ENCODE measurements at regions not wholly inside any gene's neighbourhood (a gene's known extent, or its start where the extent isn't known, plus 50 kb on each side); places are given as distances from the start of the nearest gene placed in this dataset.

DNA sequence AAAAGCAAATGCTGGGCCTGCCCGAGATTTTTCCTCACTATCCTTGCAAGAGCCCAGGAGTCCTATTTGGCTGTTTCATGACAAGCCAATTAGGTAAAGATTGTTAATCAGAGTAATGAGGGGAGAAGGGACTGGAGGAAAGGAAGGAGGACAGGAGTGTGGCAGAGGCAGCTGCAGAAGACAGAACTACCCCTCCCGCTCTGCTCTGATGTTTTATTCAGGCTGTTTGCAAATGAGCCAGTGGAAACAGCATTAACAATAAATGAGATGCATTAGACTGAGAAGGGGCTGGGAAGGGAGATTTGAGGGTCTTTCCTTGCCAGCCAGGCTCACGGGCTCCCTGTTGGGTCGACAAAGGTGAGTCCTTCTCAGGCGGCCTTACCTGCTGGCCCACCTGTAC lies 421.0 kb upstream of the CCDC196 start:
- DNase-seq (ENCODE audit: low spot score) (no peak), FAIRE-seq (peak; percentile 84)

DNA sequence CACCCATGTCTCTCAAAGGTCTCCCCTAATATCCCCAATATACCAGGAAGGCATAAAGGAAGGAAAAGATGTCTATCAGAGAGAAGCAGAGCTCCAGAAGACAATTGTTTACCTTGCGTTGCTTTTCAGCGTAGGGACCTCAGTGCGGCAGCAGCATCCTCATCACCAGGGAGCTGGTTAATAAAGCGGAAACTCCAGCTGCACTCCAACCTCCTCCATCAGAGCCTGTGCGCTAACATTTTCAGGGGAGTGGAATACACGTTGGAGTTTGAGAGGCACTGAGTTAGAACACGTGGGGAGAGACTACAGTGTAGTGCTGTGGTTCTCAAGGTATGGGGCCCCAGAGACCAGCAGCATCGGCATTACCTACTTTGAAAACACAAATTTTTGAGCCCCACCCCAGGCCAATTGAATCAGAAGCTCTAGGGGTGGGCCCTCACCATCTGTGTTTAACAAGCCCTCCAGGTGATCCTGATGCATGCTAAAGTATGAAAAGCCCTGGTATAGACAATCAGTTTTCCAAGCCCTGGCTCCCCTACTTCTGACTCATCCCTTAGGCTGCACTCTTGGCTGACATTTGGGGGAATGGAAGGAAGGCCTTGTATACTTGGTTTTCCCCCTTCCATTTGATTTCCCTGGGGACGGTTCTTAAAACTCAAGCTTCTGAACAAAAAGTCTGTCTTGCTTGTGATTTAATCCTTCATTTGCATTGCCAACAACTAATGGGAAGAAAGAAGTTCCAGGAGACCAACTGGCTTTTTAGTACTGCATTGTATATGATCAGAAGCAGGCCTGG lies 419.0 kb upstream of the CCDC196 start:
- no peak for FAIRE-seq
- DNase-seq (ENCODE audit: low spot score), result no peak

DNA sequence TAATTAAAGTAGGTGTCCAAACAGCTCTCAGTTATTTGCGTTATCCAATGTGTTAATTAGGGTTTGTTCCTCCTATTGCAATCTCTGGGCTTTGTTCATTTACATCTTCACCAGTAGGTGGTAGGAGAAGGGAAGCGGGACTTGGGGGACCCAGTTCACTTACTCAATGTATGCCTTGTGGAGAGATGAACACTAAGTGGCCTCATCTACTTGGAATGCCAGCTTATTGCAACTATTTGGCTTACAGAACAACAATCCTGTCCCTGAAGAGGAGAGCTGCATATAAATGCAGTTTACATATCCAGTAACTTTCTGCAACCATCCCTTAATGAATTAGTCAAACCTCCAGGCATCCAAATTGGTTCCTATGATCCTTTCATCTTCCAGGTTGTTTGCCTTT lies 417.1 kb upstream of the CCDC196 start:
- FAIRE-seq (peak; percentile 71), DNase-seq (ENCODE audit: low spot score) (no peak)

DNA sequence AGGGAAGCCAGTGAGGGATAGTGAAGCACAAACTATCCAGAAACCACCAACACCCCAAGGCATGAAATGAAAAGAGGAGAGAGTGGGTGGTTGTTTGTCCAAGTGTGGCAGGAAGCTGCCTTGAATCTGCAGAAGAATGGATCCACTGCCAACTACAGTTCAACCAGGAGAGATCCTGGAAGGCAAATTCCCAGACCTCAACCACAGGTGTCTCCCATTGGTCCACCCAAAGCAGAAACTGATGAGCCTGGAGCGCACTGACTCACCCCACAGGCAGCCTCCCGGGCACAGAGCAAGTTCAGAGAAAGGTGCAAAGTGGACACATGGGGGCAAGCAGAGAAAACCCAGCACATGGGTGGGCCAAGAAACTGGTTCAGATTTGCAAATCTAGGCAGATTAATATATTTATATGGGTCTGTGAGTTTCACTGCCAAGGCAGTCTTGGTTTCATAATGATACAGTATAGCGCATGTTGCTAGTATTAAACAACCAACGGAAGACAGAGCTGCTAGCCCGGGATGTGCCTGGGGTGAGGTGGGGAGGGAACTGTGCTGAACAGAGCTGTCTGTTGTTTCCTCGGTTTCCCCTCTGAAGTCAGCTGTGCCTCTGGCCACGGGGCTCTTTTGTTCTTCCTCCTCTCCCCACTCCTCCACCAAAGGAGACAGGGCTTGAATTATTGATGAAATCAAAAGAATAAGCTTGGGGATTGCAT lies 416.2 kb upstream of the CCDC196 start:
- peak; percentile 73 for DNase-seq (ENCODE audit: low spot score)

DNA sequence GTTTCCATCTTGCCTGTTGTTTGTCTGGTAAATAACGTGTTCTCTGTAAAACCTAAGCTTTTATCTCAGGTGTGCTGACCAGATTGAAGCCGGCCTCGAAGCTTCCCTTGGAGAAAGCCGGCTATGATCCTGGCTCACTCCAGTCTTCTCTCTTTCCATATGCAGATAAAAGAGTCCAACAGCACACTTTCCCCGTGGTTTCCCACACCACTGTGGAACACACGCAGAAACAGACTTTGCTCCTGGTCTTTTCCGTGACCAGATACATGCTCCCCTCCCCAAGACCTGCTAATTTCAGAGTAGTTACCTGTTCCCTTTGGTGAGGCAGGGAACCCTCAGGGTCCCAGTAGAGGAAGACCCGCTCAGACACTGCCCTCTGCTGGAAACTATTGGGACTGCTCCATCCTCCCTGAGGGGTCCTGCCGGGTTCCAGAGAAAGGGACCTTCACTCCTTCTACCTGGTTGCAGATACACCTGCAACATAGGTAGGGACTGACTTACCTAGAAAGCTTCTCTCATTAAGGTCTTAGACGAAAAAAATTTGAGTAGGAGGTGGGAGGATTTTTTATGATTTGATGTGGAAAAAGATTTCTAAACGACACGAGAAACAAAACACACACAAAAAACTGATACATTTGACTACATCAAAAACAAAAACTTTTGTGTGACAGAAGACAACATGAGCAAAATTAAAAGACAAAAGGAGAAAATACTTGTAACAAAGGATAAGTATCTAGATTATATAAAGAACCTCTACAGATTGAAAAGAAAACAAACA lies 415.4 kb upstream of the CCDC196 start:
- peak; percentile 90 for FAIRE-seq

More for the DNA sequence above, 416.2 kb upstream of the CCDC196 start:
- FAIRE-seq, result no peak

DNA sequence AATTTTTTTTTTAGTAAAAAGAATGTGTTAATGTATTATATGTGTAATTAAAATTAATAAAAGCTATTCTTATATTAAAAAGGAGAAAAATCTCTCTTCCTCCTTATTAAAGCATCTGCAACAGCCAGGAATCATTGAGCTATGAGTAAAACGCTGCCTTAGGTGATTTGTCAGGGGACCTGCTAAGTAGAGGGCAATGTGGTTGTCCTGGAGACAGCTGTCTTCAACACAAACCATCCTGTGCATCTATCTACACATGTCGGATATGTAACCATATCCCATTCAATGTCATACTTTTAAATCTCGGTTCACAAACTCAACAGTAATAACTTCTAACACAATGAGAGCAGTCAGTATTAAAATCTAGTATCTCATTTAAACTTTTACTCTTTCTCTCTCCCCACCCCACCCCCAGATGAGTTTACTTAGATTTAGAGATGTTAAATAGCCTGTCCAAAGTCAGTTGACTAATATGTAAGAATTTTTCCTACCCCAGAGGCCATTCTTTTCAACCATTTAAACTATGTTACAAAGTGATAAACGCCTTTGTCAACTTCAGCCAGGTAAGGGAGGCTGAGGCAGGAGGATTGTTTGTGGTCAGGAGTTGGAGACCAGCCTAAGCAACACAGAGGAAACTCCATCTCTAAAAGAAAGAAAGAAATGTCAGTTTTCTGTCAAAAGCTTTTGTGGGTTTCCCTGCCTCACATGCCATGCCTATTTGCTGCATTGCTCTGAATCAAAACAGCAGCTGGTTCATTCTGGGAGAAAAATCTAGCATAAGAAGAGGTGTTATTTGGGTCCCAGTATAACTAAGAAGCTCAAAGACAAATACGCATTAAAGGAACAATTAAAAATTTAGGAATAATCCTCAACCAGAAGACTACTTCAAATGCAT lies 413.7 kb upstream of the CCDC196 start:
- DNase-seq (ENCODE audit: low spot score) (no peak), FAIRE-seq (peak; percentile 35)

More for the DNA sequence above, 415.4 kb upstream of the CCDC196 start:
- DNase-seq (ENCODE audit: low spot score), result peak; percentile 87

DNA sequence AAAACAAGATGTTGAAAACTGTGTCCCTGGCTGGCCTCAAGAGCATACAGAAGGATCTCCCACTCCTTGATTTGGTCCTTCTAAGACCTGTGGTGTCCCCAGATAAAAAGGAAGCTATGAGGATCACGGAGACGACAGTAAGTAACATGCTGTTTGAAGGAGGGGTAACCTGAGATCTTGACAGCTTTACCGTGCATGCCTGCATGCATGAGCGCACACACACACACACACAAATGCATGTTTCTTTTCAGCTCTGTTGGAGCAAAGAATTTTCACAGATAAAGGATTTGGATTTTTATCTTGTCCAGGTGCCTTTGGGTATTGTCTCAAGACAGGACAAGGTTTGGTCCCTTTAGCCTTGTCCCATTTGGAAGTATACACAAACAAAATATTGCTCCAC lies 411.6 kb upstream of the CCDC196 start:
- peak; percentile 68 for FAIRE-seq
- DNase-seq (ENCODE audit: low spot score), result no peak

DNA sequence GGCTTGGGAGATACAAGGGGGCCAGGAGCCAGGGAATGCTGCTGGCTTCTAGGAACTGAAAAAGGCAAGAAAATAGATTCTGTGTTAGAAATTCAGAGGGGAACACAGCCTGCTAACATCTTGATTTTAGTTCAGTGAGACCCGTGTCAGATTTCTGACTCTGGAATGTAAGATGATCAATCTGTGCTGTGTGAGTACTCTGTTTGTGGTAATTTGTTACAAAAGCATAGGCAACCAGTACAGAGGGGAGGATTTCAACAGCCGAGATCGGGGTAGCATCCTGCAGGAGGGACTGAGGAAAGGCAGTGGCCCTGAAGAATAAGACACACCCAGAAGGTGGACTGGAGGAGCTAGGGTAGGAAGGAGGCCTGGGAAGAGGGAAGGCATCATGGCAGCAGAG lies 410.0 kb upstream of the CCDC196 start:
- peak; percentile 30 for FAIRE-seq

DNA sequence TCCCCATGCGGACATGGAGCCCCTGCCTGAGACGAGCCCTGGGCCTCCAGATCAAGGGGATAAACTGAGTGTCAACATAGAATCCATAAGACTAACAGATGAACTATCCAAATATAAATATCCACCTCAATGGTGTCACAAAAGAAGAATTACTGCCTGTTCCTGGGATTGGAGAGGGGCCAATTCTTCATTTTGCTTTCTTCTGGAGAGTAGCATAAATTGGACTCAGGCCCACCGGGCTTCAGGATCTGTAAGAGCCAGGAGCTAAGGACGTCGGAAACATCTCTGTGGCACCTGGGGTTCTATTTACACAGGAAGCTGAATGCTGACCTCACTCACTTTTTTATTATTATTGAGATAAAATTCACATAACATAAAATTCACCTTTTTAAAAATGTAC lies 408.2 kb upstream of the CCDC196 start:
- FAIRE-seq (no peak), DNase-seq (ENCODE audit: low spot score) (no peak)

More for the DNA sequence above, 410.0 kb upstream of the CCDC196 start:
- no peak for DNase-seq (ENCODE audit: low spot score)

DNA sequence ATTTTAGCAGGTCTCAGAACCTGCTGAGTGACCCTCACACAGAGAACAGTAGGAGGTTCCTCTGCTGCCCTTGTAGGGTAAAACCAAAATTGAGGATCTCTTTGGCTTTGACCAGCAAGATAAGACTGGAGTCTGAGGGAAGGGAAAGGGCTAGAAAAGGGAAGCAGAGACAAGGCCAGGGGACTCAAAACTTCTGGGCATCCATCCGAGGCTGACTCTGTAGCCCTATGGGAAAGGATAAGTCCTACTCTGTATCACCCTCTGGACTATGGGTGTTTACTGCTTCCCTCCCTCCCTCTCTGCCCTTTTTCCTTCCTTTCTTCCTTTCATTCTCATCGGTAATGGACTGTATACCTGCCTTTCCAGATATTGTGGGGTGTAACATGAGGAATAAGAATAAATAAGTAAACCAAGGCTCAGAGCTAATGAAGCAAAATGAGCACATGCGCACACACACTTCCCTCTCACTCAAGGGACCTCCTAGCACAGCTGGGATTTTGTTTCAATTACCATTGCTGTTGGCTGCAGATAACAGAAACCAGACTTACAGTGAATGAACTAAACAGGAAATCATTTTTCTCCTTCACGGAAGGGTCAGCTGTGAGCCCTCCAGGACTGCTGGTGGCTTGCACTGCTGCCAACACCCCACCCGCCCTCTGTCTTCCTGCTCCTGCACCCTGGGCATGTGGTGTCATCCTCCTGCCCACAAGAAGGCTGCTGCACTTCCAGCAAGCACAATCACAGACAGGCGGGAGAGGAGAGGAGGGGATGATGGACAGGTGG lies 404.4 kb upstream of the CCDC196 start:
- peak; percentile 93 for FAIRE-seq
- no peak for DNase-seq (ENCODE audit: low spot score)

DNA sequence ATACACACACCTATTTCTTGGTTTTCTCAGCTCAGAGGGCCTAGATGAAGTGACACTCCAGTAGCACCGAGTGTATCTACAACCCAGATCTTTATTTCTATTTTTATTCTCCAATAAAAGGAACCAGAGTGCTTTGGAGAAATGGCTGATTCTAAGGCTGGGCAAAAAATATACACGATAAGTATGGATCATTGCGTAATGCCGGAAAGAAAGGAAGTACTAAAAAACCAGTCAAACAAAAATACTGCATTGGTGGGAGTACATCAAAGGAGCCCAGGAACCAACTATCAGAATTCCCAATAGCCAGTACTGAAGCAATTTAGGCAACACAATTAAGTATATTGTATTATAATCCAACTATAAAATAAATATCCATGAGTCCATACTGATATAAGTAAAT lies 400.9 kb upstream of the CCDC196 start:
- DNase-seq (ENCODE audit: low spot score) (no peak), FAIRE-seq (no peak)

DNA sequence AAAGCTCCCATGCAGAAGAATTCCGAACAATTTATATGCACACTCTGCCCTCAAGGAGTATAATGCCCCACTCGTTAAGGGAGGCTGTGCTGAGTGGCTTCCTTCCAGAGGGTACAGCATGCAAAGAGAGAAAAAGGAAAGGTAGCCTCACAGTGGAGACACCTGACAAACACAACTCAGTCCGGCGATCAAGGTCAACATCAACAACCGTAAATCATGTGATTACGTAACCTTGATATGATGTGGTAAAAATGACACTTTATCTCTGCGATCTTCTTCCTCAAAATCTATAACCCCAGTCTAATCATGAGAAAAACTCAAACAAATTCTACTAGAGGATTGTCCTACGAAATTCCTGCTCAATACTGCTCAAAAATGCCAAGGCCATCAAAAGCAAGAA lies 400.5 kb upstream of the CCDC196 start:
- no peak for DNase-seq (ENCODE audit: low spot score)

DNA sequence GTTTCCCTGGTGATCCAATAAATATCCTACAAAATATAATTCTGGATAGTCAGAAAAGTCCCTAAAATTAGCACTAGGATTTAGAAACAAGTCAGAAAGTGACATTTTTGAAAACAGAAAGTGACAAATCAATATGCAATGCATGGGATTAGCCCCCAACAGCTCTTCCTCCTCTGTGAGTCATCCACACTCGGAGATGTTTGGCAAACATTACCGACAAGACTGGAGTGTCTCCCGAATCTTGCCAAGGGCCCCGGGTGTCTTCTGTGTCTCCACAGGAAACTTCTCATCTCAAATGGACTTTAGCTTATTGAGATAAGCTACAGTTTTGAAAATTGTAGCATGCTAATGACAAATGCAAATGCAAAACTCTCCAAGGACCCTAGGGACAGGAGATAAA lies 398.9 kb upstream of the CCDC196 start:
- FAIRE-seq (no peak), DNase-seq (ENCODE audit: low spot score) (peak; percentile 43)

More for the DNA sequence above, 400.5 kb upstream of the CCDC196 start:
- no peak for FAIRE-seq

DNA sequence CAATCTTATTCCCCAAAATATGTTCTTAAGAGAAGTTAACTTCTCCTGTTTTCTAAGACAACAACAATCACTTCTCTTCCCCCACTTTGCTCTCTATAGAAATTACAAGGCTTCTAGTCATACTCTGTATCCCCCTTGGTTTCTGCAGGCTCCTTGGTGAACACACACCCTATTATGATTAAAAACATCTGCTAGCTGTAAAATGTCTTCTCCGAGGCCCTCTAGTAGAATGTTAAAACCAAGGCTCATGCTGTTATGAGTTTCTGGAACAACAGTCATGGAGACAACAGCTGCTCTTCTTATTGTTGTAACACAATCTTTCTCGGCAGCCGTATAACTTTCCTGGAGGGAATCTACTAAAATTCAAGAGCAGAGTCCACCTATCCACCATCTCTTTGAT lies 397.5 kb upstream of the CCDC196 start:
- peak; percentile 5 for FAIRE-seq

DNA sequence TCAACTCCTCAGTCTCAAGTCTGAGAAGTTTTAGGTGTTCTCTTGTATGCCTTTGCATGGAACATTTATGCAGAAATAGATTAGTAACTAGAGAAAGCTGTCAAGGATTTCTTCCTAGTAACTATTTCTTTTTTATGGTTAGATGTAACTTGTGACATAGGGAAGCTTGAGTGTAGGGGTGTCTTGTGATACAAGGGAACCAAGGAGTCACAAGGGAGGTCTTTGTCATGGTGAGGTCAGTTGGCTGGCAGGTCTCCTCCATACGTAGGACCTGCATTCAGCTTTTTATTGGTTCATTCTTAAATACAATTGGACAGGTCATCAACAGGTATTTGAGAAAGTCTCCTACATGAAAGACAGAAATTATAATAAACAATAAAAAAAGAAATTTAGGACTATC lies 394.0 kb upstream of the CCDC196 start:
- no peak for DNase-seq (ENCODE audit: low spot score)
- FAIRE-seq, result no peak

More for the DNA sequence above, 397.5 kb upstream of the CCDC196 start:
- no peak for DNase-seq (ENCODE audit: low spot score)

DNA sequence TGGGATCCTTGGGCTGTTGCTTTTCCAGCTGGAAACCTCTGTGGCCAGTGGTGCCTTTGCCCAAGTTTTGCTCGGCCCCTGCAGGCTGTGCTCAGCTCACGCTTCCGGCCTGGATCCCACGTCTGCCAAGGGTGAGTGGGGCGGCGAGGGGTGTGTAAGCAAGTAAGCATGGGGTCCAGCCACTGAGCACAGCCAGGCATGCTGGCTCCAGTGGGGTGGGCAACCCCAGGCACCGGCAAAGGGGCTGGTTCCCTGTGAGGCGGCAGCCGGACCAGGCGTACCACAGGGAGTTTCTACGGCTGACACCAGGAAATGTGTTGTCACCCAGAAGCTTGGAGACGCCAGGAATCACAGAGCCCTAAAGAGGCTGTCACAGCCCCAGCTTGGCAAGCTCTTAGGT lies 393.4 kb upstream of the CCDC196 start:
- DNase-seq (ENCODE audit: low spot score), result no peak
- peak; percentile 13 for FAIRE-seq

DNA sequence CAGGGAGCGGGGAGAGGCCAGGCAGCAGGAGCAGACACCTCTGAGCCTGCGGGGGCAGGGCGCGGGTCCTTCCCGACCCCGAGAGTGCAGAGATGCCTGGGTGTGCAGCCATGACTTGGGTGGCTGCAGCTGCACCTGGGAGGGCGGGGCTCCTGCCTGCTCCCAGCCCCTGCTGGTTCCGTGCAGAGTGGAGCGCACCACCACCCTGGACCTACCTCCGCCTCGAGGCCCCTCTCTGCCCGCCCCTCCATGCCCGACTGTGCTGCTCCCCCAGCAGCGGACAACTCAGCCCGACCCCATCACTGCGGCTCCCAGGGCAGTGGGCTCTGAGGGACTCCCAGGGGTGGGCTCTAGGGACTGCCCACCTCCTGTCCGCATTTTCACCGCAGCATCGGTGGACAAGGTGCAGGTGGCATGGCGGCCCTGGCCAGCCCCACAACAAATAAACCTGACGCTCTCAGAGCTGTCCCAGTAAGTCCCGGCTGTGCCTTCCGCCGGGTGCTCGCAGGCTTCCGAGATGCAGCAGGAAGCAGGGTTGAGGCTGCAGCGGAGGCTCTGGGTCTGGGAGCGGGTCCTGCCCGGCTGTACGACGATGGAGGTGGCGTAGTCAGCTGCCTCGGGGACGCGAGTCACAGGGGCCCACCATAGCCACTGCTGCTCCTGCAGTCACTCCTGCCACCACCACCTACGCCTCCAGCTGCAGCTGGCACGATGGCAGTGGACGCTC lies 392.0 kb upstream of the CCDC196 start:
- peak; percentile 13 for FAIRE-seq
- DNase-seq (ENCODE audit: low spot score), result no peak

DNA sequence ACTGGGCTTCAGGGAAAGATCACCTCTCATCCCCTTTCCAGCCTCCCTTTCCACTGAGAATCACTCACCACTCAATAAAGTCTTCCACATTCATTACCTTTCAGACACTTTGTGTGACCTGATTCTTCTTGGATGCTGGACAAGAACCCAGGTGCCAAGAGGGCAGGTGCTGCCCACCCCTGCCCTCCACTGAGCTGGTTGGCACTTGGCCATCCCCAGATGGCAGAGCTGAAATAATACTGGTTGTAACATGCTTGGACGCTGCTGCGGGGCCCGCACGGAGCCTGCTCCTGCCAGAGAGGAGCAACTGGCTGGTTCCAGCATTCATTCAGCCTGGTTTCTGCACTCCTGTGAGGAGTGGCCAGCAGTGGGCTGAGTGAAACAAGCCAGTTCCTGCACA lies 386.7 kb upstream of the CCDC196 start:
- DNase-seq (ENCODE audit: low spot score) (no peak), FAIRE-seq (no peak)

DNA sequence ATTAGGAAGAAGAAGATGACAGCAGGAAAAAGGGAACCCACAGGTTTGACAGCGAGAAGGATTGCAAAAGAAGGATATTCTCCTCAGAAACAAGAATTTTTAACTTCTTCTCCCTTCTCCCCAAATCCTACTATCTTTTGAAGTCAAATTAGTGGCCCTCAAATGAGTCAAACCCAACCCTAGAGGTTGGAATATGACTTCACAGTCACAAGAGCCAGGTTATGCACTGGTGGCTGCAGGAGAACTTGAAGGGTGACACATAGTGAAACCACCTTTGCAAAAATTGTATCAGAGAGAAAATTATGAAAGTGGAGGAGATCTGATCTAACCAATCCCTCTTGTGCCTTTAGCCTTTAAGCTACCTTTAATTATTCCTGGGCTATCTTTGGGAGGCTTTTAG lies 386.2 kb upstream of the CCDC196 start:
- FAIRE-seq (no peak), DNase-seq (ENCODE audit: low spot score) (no peak)

All from urothelium cell line (cell line).